Lower leg skin (tissue), 3 donors: ENCODE measurements at regions not wholly inside any gene's neighbourhood (a gene's known extent, or its start where the extent isn't known, plus 50 kb on each side); places are given as distances from the start of the nearest gene placed in this dataset.

ENCODE experiments used
- POLR2A ChIP-seq, 2 donors: fragments of 450-650 bp; IDR thresholded peaks; one replicate each; pipeline ENCODE4 v1.6.1; 2016 to 2017; ENCODE audit warnings: antibody characterized with exemption in 2 of 2, mild to moderate bottlenecking in 1 of 2, moderate library complexity in 1 of 2
- TF ChIP-seq, protein P1 (sequence below), 3 donors: fragments of 450-650 bp; IDR thresholded peaks; one replicate each; pipeline ENCODE4 v1.5.1; 2016; ENCODE audit warnings: antibody characterized with exemption in 3 of 3, mild to moderate bottlenecking in 3 of 3, moderate library complexity in 2 of 3

DNA sequence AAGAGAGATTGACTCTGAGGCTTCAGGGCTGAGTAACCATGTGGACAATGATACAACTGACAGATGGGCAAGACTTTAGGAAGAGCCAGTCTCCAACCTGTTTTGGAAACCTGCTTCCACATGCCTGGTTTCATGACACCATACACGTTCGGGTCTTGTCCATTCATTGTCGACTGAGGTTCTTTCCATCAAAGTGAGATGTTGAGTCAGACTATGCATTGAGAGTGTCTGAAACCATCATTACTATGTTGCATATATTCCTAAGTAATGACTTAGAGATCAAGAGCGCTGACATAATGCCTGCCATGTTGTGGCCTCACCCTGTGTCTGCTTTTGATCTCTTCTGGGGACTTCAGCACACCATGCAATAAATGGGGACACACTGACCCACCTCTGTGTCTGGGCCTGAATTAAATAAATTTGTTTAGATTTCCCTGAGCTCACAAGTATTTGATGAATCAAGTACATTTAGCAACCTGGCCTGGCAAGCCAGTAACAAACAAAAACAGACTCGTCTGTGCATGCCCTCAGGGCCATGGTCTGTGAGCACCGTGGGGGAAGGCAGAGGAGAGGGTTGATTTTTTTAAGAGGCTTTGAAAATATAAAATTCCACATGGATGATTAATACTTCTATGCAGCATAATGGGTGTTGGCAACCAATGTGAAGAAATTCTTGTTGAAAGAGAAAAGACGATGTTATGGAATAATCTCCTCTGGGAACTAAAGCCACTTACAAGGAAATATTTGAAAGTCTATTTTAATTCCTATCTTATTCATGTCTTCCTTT, 49.9 kb upstream of the UBAC2 start:
- TF ChIP-seq POLR2A (IDR thresholded peaks at IDR 0.05) = no peak
- TF ChIP-seq, protein P1, sequence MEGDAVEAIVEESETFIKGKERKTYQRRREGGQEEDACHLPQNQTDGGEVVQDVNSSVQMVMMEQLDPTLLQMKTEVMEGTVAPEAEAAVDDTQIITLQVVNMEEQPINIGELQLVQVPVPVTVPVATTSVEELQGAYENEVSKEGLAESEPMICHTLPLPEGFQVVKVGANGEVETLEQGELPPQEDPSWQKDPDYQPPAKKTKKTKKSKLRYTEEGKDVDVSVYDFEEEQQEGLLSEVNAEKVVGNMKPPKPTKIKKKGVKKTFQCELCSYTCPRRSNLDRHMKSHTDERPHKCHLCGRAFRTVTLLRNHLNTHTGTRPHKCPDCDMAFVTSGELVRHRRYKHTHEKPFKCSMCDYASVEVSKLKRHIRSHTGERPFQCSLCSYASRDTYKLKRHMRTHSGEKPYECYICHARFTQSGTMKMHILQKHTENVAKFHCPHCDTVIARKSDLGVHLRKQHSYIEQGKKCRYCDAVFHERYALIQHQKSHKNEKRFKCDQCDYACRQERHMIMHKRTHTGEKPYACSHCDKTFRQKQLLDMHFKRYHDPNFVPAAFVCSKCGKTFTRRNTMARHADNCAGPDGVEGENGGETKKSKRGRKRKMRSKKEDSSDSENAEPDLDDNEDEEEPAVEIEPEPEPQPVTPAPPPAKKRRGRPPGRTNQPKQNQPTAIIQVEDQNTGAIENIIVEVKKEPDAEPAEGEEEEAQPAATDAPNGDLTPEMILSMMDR (IDR thresholded peaks at IDR 0.05) = no peak
